Endometrial microvascular endothelial cells (primary cell): ENCODE measurements at regions not wholly inside any gene's neighbourhood (a gene's known extent, or its start where the extent isn't known, plus 50 kb on each side); places are given as distances from the start of the nearest gene placed in this dataset.

Experiments
- in situ Hi-C: cut with HindIII; loops from 2 replicates; pipeline ENCODE4 v1.10.0; 2017; ENCODE audit warnings: low sequenced_read_pairs, low pct_unique_long_range_greater_than_20kb; ENCODE audit errors: inconsistent ontology term

DNA sequence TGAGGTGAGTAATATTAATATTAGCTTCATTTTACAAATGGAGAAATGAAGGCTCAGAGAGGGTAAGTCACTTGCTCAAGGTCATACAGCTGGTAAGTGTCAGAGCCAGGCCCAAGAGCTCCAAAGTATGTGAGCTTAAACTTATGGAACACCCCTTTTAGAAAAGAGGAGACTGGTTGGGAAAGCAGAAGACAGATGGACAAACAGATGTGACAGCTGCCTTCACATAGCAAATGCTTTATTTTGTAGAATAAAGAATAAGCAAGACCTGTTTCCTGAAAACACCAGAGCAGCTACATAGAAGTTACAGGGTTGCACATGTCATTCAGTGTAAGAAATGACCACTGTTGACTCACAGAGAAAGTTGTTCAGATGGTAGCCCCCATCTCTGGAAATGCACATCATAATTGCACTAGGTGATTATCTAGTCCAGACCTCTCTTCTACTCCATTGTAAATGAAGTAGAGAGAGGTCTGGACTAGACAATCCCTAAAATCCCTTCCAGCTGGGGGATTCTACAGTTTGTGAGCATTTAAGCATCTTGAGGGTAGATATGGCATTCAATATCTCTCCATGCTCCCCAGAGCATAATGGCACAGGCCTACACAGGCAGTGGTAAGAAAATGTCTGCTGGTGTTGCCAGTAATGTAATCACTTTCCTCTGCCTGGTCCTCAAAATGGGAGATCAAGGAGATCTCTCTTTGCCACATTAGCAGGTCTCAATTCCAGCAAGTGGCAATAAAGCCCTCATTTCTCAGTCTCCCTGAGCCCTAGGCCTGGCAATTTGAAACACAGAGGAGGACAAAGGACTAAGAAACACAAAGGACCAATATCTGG lies 188.2 kb upstream of the FGGY start:
- in situ Hi-C loops: no loop called here

DNA sequence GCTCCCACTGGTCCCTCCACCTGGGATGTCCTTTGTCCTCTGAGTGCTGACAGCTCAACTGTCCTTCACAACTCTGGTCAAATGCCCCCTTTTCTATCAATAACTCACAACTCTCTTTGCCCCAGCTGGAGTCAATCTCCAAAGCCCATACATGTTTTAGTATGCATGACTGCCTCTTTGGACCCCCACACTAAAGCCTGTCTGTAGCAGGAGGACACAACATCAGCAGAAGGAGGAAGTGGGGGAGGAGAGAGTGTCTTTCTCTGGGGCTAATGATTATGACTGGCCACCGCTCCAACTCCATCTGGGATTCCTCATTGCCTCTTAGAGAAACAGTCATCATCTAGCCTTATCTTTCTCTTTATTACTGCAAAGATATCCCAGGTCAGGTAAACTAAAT lies 186.6 kb upstream of the FGGY start:
- in situ Hi-C loops: no loop called here

DNA sequence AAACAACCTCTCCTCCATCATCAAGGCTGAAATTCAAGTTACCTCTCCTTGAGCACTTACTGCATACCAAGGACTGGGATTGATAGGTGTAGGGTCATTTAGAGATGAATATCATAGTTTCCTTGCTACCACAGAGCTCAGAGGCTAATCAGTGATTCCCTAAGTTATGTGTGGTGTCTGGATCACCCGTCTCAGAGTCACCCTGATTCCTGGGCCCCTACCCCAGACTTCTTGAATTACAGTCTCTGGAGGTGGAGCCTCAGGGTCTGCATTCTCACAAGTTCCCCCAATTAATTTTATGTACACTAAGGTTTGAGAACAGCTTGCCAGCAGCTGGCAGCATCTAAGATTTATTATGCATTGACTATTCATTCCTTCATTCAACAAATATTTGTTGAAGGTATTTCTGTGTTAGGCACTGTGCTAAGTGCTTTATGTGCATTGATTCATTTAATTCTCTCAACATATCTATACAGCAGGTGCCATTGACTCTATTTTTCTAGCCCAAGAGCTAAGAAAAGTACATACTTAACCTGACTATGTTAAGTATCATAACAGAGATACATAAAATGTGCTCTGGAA lies 182.9 kb upstream of the FGGY start:
- in situ Hi-C loops: no loop called here

DNA sequence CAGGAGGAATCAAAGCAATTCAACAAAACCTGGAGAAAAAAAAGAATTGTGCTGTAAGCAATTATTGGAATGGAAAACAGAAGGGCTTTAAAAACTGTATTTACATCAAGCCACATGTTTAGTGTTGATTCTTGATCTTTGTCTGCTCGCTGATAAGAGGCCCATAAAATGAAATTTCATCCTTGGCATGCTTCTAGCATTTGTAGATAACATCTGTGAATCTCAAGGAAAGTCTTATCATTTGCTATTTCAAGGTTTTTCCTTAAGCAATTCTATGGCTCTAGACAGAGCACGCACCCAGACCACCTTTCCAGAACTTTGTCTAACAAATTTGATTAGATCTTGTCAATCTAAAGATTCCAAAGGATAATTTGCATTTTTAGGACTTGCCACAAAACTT lies 181.0 kb upstream of the FGGY start:
- in situ Hi-C loops: no loop called here

DNA sequence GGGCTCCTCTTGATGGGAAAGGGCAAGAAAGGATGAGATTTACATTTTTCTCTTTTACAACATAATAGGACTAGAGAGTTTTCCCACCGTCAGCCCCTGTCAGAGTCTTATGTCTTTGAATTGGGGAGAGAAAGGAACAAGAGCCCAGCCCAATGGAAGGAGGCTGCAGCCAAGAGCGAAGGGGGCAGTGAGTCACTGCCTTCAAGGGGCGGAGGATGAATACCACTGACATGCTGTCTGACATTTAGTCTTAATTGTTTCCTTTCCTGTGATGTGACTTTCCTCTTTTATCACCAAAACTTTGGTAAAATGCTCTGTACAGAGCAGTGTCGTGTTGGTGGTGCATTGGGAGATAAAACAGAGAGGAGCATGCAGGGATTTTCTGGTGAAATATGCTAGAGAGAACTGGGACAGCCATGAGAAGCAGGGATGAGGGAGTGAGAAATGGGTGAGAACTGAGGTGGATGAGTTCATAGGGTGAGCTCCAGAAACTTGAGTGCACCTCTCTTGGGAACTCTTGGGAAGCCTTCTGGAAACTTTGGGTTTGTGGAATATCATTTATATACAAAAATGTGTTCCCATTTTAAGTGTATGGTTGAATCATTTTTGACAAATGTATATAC lies 179.9 kb upstream of the FGGY start:
- in situ Hi-C loops: no loop called here

DNA sequence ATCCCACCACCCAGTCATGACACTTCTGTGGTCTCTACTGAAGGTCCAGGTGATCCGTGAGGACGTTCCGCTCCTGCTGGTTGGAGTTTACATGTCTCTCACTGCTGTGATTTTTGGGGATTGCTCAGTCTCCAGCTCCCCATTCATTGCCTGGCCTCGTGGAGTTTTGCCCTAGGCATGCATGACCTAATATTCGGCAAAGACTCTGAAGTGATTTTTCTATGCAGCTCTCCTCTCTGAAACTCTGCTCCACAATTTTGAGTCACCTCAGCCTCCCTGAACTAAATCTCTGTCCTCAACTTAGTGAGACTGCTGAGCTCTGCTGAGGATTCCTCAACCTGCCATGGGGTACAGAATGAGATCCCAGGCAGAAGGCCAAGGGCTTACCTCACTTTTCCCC lies 174.4 kb upstream of the FGGY start:
- in situ Hi-C loops: no loop called here

DNA sequence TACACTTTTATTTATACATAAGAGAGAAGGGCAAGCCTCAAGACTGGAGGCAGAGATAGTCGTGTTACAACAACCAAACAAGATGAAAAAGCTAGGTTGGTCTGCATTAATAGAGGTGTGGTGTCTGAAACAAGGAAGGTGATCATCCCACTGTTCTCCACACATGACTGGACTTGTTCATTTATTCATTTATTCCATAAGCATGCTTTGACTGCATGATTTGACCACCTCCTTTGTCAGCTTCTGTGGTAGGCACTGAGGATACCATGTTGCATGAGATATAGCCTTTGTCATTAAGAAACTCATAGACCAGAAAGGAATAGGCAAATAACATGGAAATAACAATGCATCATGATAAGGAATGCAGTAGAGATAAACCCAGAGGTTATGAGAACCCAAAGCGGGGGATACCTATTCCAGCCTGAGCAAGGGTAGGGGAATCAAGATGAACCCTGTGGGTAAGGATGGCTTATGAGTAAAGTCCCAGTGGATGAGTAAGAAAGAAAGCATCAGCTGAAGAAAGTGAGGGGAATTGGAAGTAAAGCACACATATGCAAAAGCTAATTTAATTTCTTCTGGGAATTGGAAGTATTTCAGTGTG lies 173.7 kb upstream of the FGGY start:
- in situ Hi-C loops: no loop called here

DNA sequence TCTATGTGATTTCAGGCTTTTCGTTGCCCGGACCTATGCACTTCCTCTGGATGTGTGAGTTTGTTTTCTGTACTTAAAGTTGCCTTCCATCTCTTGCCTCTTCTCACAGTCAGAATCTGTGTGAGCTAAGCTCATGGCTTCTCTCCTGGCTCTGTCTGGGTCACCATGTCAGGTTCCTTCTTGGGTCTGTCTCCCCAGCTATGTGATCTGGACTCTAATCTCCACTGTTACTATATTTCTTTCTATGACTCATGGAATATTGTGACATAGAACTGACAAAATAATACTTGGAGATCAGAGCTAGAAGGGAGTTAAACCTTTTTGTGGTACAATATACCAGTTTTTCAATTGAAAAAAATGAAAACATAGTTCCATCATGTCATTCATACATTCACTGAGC lies 172.7 kb upstream of the FGGY start:
- in situ Hi-C loops: no loop called here

DNA sequence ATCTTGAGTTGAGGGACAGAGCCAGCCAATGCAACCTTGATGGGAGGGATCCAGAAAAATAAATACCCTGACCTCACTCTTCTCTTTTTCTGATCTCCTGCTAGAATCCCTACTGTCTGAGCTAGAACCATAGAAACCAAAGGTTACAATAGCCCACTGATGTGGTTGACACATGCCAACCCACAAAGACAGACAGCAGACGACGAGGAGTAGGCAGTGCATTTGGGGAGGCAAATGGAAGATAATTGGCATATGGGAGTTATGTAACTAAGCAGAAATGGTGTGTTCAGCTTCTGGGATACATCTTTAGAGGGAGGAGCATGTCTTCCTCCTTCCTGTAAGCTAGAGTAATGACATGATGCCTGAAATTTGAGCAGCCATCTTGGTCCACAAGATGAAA lies 171.7 kb upstream of the FGGY start:
- in situ Hi-C loops: no loop called here

DNA sequence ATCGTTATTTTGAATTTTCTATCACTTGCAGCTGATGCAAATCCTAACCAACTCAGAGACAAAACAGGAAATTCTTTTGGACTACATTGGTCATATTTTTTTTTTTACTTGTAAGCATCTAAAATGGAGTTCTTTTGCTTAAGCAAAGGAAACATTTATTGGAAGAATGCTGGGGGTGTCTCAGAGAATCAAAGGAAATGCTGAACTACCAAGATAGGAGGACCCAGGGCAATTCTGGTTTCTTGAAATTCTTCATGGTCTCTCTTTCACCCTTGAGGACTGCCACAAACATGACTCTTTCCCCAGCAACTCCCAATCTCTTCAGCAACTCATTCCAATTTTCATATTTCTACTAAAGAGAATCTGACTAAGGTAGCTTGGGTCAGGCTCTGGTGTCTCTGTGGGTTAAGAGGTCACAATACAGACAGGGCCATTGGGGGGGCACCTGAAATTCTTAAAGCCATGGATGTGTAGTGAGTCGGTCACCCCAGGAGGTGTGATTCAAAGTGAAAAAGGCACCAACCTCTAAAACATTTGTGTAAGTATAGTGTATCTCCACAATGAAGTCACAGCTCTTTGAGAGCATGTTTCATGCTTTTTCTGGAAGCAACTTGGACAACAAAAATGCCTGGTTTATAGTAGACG lies 171.1 kb upstream of the FGGY start:
- in situ Hi-C loops: no loop called here

DNA sequence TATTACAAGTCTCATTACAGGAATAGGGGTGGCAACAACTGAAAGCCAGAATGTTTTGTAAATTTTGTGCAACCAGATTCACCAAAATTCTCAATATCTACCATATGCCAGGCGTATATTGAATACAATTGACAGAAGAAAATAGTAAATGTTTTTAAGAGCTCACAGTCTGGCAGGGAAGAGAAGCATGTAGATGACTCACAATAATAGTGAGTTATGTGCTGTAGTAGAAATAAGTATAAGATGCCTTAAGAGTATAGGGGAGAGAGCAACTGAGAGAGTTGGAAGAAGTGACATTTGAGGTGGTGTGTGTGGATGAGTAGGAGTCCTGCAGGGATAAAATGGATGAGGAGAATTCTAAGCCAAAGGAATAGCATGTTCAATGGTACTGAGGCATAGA lies 170.5 kb upstream of the FGGY start:
- in situ Hi-C loops: no loop called here

DNA sequence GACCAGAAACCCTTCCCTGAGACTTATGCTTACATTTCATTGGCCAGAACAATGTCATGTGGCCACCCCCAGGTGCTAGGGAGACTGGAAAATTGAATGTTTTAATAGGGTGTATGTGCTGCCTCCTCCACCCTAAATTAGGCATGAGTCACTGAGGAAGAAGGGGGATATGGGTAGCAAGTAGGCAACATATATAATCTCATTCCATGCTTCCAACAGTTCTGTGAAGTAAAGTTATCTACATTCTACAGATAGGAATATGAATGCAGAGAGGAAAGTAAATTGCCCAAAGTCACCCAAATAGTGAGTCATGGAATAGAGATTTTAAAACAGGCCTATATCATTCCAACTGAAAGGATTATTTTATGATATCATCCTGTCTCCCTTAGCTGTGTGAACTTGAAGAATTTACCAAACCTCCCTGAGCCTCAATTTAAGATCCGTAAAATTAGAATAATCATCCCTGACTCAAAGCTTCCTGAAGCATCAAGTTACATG lies 168.6 kb upstream of the FGGY start:
- in situ Hi-C loops: no loop called here

DNA sequence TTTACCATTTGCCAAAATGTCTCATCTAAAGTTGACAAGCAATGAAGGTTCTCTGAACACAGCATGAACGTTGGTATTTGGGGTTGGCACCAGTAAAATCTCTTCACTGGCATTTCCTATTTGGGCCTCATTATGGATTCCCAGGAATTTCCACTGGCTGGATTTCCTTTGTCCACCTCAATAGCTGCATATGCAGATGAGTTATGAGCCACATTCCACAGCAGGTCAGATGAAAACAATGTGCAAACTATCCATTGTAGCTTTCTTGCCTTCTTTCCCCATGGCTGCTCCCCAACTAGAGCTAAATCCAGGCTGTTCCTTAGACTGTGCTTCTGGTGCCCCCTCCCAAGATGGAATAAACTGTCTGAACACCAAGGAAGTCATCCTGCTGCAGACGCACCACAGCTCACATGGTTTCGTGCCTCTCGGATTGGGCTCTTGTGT lies 168.1 kb upstream of the FGGY start:
- in situ Hi-C loops: no loop called here

DNA sequence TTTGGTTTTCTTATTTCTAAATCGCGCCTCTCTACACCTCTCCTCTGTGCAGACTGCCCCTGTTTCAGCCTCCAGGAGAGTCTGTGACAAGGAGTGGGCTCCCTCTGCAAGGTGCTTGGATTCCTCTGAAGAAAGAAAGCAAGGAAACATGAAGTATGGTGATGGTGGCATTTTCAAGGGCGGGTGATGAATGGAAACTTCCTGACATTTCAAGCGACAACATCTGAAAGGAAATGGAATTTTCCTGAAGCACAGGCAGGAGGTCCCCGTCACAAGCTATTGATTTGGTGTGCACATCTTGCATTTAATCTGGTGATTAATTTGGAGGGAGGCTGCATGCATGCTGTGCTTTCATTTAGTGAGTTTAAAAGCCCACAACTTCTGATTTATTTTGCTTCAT lies 164.6 kb upstream of the FGGY start:
- in situ Hi-C loops: no loop called here

DNA sequence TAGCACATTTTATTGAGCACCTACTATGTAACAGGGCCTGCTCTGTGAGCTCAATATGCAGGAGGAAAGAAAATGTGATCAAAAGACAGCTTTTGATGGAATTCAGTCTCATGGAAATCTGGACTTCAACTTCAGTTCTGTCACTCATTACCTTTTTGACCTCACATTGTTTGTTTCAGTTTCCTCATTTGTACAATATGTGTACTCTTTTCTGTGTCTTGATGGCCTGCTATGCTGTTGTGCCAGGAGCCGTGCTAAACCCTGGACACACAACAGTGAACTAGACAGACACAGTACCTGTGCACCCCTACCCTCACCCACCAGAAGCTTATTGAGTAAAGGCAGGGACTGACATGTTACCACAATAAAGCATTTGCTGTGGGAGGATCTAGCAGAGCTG lies 162.9 kb upstream of the FGGY start:
- in situ Hi-C loops: no loop called here

DNA sequence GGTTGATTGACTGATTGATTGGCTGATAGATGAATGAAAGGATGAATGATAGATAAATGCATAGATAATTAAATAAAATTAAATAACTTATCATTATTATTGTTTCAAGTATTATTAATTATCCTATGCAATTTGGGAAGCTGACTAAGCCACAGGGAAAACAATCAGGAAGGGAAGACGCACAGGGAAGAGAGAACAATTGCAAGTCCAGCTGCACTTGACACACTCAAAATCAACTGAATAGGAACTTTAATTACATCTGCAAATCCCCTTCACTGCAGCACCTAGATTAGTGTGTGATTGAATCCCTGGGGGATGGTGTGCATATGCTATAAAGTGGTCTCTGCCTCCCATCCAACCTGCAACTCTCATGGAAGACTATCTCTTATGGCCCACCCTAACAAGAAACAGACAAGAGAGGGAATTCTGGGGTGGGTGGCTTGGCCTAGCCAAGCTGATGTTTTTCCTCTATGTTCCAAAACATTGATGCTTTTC lies 161.1 kb upstream of the FGGY start:
- in situ Hi-C loops: no loop called here

DNA sequence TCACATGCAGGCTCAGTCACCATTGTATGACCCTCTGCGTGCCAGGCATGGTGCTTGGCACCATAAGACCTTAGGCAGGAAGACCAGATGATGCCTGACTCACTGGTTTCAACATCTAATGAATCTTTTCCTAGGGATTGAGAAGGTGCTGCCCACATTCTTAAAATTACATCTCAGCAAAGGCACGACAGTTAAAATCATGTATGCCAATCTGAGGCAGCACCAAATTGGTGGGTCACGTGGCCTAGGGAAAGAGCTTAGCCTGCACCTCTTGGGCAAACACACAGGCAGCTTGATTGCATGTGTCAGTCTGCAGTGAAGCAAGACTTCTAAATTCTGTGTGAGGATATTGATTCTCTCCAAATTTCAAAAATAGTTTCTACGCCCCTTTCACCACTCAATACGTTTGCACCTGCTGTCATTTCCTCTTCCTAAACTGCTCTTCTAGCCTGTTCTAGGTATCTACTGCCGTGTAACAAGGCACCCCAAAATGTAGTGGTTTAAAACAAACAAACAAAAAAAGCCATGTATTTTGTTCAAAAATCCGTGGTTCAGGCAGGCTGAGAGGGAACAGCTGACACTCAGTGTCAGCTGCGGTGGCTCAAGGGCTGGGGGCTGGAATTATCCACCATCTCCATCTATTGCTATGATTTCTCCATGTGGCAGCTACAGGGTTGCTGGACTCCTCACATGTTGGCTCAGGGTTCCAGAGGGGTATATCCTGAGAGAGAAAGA lies 160.2 kb upstream of the FGGY start:
- in situ Hi-C loops: no loop called here

DNA sequence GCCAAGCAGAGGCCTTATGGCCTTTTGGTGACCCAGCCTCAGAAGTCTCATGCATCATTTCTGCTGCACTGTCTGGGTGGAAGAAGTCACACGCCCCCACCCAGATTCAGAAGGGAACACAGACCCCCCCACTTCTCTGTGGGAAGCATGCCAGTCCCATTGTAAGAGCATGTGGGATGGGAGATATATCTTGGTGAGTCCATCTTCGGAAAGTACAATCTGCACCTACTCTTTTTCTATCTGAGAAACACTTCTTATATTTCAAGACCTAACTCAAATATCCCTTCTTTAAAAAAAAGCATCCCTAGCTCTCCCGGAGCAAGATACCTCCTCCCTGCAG lies 159.6 kb upstream of the FGGY start:
- in situ Hi-C loops: no loop called here

DNA sequence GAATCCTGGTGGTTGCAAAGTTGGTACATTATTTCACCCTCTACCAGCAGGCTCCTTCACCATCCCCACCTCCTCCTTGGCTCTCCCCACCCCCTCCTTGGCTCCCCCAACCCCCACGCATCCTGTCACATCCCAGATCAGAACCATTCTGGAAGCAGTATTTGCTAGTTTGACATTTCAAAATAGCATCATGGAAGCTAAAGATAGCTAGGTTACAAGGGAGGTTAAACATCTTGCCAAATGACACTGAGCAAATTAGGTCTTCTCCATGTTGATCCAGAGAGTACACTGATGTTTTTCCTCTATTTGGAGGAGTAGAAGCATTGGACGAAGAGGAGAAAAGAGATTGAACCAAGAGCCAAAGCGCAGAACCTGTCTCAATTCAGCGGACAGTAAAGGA lies 158.9 kb upstream of the FGGY start:
- in situ Hi-C loops: no loop called here
